CD4-positive, alpha-beta T cell (primary cell): ENCODE measurements at regions not wholly inside any gene's neighbourhood (a gene's known extent, or its start where the extent isn't known, plus 50 kb on each side); places are given as distances from the start of the nearest gene placed in this dataset.

Source experiments
- ATAC-seq: fragments of 200-7000 bp; cut with Tn5 transposase; one replicate; pipeline ENCODE4 v1.10.0; 2022; ENCODE audit warnings: mild to moderate bottlenecking; ENCODE audit not compliant: poor library complexity
- CTCF ChIA-PET: fragments of 350-600 bp; sonication (Branson Sonifier 250); formaldehyde crosslinking; loops from one replicate; lab custom pipeline; 2021; ENCODE audit warnings: antibody characterized with exemption, inconsistent platforms; lab: Charles Lee
- POLR2A ChIA-PET: fragments of 350-600 bp; sonication (Branson Sonifier 250); formaldehyde crosslinking; loops from one replicate; lab custom pipeline; 2021; ENCODE audit warnings: antibody characterized with exemption, inconsistent platforms; lab: Charles Lee
- DNase-seq, 14 experiments: peaks; one replicate each; pipeline ENCODE4 v3.0.0-alpha.2; 2013 to 2020; ENCODE audit warnings: mixed read lengths in 2 of 14
- H3K27ac ChIP-seq, 2 donors: one replicate each; pipeline versions ENCODE4 v1.5.1 to v1.7.0; 2013; ENCODE audit warnings: low read length in 2 of 2, low read depth in 1 of 2, mild to moderate bottlenecking in 1 of 2
- H3K27me3 ChIP-seq, 2 experiments: 1 replicate in 1 of 2; 2 replicates in 1 of 2; pipeline versions ENCODE4 v1.6.1 to v1.7.0; 2013; ENCODE audit warnings: low read length in 2 of 2, control low read depth in 1 of 2, mild to moderate bottlenecking in 1 of 2, moderate library complexity in 1 of 2; ENCODE audit not compliant: insufficient read depth in 2 of 2, control insufficient read depth in 1 of 2
- H3K36me3 ChIP-seq: one replicate; pipeline ENCODE4 v1.6.1; 2013; ENCODE audit warnings: low read length, control low read depth; ENCODE audit not compliant: insufficient read depth
- H3K4me1 ChIP-seq: one replicate; pipeline ENCODE4 v1.6.1; 2013; ENCODE audit warnings: low read length, control low read depth; ENCODE audit not compliant: insufficient read depth
- H3K4me3 ChIP-seq: one replicate; pipeline ENCODE4 v1.5.1; 2013; ENCODE audit warnings: mild to moderate bottlenecking, low read length, moderate library complexity
- H3K9me3 ChIP-seq, 2 experiments: 1 replicate in 1 of 2; 2 replicates in 1 of 2; pipeline versions ENCODE4 v1.6.1 to v1.7.0; 2013; ENCODE audit warnings: low read length in 2 of 2, mild to moderate bottlenecking in 2 of 2, control low read depth in 1 of 2, moderate library complexity in 1 of 2; ENCODE audit not compliant: control insufficient read depth in 1 of 2, insufficient read depth in 1 of 2
- H3K27ac Mint-ChIP-seq: one replicate; pipeline ENCODE4 v1.8.0; 2020; ENCODE audit warnings: mixed read lengths
- H3K27me3 Mint-ChIP-seq: one replicate; pipeline ENCODE4 v1.8.0; 2021; ENCODE audit warnings: mixed read lengths
- H3K36me3 Mint-ChIP-seq: one replicate; pipeline ENCODE4 v1.8.0; 2021; ENCODE audit warnings: low read depth, mixed read lengths
- H3K4me1 Mint-ChIP-seq: one replicate; pipeline ENCODE4 v1.8.0; 2021; ENCODE audit warnings: low read depth, mixed read lengths
- H3K4me3 Mint-ChIP-seq: one replicate; pipeline ENCODE4 v1.8.0; 2020; ENCODE audit warnings: mild to moderate bottlenecking, mixed read lengths
- H3K9me3 Mint-ChIP-seq: one replicate; pipeline ENCODE4 v1.8.0; 2020; ENCODE audit warnings: mixed read lengths
- CTCF ChIP-seq: fragments of 200-600 bp; IDR thresholded peaks from one replicate; pipeline ENCODE4 v1.8.0; 2022; ENCODE audit warnings: antibody characterized with exemption, mild to moderate bottlenecking
- intact Hi-C, 2 experiments: fragments of 100-400 bp; cut with DNase I in 1 of 2; cut with micrococcal nuclease in 1 of 2; formaldehyde crosslinking; loops; one replicate each; pipeline versions ENCODE4 v1.15.1 to v1.9.0; 2023 to 2025; cut with DNase I, micrococcal nuclease

GRCh38 chr6:8908638-8909037, 473.3 kb upstream of the SLC35B3 start:
- H3K4me3 ChIP-seq: no peak overlapping the region
- H3K27ac Mint-ChIP-seq: no peak overlapping the region
- no peak for TF ChIP-seq CTCF
- CTCF ChIA-PET: no interaction called here
- H3K4me3 Mint-ChIP-seq: no peak overlapping the region
- H3K9me3 ChIP-seq: no peaks in the 10 kb centered on the region
- no peak overlapping the region for H3K27ac ChIP-seq
- ATAC-seq (no peak), DNase-seq (no peak)
- no peaks in the 10 kb centered on the region for H3K4me1 ChIP-seq
- POLR2A ChIA-PET: no interaction called here
- no peaks in the 10 kb centered on the region for H3K4me1 Mint-ChIP-seq
- H3K27me3 Mint-ChIP-seq: peaks cover 6% of the 10 kb centered on the region
- no peaks in the 10 kb centered on the region for H3K27me3 ChIP-seq
- intact Hi-C loops: no loop called here
- no peaks in the 10 kb centered on the region for H3K36me3 Mint-ChIP-seq
- peaks cover 12% of the 10 kb centered on the region for H3K9me3 Mint-ChIP-seq
- H3K36me3 ChIP-seq: no peaks in the 10 kb centered on the region

GRCh38 chr6:8906699-8907098, 471.4 kb upstream of the SLC35B3 start:
- intact Hi-C loops: no loop called here
- Mint-ChIP-seq H3K4me3 (no peak overlapping the region), H3K27me3 (peaks cover 6% of the 10 kb centered on the region), H3K27ac (no peak overlapping the region), H3K9me3 (peaks cover 8% of the 10 kb centered on the region), H3K36me3 (no peaks in the 10 kb centered on the region), H3K4me1 (no peaks in the 10 kb centered on the region)
- no peak overlapping the region for H3K27ac ChIP-seq
- DNase-seq (no peak), ATAC-seq (no peak)
- CTCF ChIA-PET: no interaction called here
- H3K36me3 ChIP-seq: no peaks in the 10 kb centered on the region
- POLR2A ChIA-PET: no interaction called here
- H3K4me3 ChIP-seq: no peak overlapping the region
- TF ChIP-seq CTCF: no peak
- H3K4me1 ChIP-seq: no peaks in the 10 kb centered on the region
- H3K27me3 ChIP-seq: no peaks in the 10 kb centered on the region
- H3K9me3 ChIP-seq: no peaks in the 10 kb centered on the region

GRCh38 chr6:8905757-8906156, 470.4 kb upstream of the SLC35B3 start:
- H3K9me3 Mint-ChIP-seq: peaks cover 5% of the 10 kb centered on the region
- POLR2A ChIA-PET: no interaction called here

More at GRCh38 chr6:8905757-8906156, 470.4 kb upstream of the SLC35B3 start:
- Histone ChIP-seq H3K36me3 (no peaks in the 10 kb centered on the region), H3K9me3 (no peaks in the 10 kb centered on the region), H3K4me3 (no peak overlapping the region), H3K27me3 (no peaks in the 10 kb centered on the region), H3K27ac (no peak overlapping the region), H3K4me1 (no peaks in the 10 kb centered on the region)
- H3K4me3 Mint-ChIP-seq: no peak overlapping the region
- H3K27me3 Mint-ChIP-seq: peaks cover 6% of the 10 kb centered on the region
- CTCF ChIA-PET: no interaction called here
- ATAC-seq (no peak), DNase-seq (no peak)
- intact Hi-C loops: no loop called here
- TF ChIP-seq CTCF: no peak
- no peaks in the 10 kb centered on the region for H3K36me3 Mint-ChIP-seq
- H3K27ac Mint-ChIP-seq: no peak overlapping the region
- H3K4me1 Mint-ChIP-seq: no peaks in the 10 kb centered on the region
